BE2C (cell line): ENCODE measurements at regions not wholly inside any gene's neighbourhood (a gene's known extent, or its start where the extent isn't known, plus 50 kb on each side); places are given as distances from the start of the nearest gene placed in this dataset.

ENCODE experiments used
- DNase-seq: peaks from one replicate; pipeline ENCODE4 v3.0.0-alpha.2; 2020
- H3K27me3 ChIP-seq: fragments of 250-450 bp; sonication (Bioruptor Pico); 2 replicates; pipeline ENCODE4 v1.5.1; 2020; ENCODE audit warnings: mild to moderate bottlenecking
- H3K36me3 ChIP-seq: fragments of 250-450 bp; sonication (Bioruptor Pico); 2 replicates; pipeline ENCODE4 v1.5.1; 2020; ENCODE audit warnings: mild to moderate bottlenecking
- H3K4me1 ChIP-seq: fragments of 250-450 bp; sonication (Bioruptor Pico); 2 replicates; pipeline ENCODE4 v1.5.1; 2020
- H3K4me3 ChIP-seq: 2 replicates; pipeline ENCODE4 v1.5.1; 2011; ENCODE audit warnings: low read depth, low read length
- H3K9me3 ChIP-seq: fragments of 250-450 bp; sonication (Bioruptor Pico); 2 replicates; pipeline ENCODE4 v1.5.1; 2020
- TF ChIP-seq, protein P1 (sequence below): IDR thresholded peaks from 2 replicates; pipeline ENCODE4 v1.5.1; 2012; ENCODE audit warnings: mild to moderate bottlenecking, low read depth, low read length

DNA sequence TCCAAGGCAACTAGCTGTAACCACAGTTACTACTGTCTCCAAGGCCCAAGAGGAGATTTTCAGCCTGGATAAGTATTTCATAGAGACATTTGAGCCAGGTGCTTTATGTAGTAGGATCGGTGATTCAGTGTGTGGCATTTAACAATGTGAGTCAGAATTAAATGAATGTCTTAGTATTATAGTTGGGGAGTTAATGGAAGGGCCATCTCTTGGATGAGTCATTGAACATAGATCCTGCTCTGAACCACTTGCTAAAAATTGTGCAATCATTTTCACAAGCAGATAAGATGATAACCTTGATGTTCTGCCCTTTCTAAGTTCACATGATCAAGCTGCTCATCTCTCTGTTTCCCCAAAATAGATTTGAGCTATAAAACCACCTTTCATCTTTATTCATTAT lies 668.9 kb upstream of the CITED2 start:
- H3K36me3 ChIP-seq, result no peaks in the 10 kb centered on the region
- no peaks in the 10 kb centered on the region for H3K9me3 ChIP-seq
- peaks cover 12% of the 10 kb centered on the region for H3K4me1 ChIP-seq
- H3K4me3 ChIP-seq, result no peak overlapping the region
- H3K27me3 ChIP-seq, result no peaks in the 10 kb centered on the region
- TF ChIP-seq, protein P1, sequence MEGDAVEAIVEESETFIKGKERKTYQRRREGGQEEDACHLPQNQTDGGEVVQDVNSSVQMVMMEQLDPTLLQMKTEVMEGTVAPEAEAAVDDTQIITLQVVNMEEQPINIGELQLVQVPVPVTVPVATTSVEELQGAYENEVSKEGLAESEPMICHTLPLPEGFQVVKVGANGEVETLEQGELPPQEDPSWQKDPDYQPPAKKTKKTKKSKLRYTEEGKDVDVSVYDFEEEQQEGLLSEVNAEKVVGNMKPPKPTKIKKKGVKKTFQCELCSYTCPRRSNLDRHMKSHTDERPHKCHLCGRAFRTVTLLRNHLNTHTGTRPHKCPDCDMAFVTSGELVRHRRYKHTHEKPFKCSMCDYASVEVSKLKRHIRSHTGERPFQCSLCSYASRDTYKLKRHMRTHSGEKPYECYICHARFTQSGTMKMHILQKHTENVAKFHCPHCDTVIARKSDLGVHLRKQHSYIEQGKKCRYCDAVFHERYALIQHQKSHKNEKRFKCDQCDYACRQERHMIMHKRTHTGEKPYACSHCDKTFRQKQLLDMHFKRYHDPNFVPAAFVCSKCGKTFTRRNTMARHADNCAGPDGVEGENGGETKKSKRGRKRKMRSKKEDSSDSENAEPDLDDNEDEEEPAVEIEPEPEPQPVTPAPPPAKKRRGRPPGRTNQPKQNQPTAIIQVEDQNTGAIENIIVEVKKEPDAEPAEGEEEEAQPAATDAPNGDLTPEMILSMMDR, result no peak
- no peak for DNase-seq

DNA sequence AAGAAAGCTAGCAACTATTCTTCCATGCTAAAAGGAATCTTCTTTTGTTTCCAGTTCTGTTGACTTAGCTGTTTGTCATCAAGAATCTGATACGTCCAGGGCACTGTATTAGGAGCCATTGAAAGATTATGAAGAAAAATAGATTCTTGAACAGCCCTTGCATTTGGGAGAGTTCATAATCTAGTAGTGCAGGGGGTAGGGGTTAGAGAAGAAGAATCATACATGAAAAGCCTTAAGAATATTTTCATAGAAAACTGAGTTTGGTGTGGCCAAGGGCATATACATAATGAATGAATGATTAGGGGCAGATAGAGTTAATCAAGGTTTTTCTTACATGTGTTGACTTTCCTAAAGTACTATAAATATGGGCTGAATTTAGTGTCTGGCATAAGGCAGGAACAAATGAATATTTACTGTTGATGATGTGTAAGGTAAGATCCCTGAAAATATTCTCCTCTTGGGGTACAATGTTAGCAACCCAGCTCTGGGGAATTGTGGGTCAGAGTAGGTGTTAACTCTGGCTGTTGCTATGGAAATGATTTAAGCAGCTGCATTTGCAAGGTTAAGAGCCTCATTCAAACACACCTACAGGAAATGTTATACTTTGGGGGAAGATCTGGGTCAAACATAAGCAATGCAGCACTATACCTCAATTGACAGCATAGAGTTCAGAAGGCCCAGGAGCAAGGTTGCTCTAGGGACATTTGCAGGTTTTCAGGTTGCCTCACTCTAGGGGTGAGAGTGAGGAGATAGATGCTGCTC lies 667.3 kb upstream of the CITED2 start:
- TF ChIP-seq, protein P1, result no peak
- Histone ChIP-seq H3K9me3 (no peaks in the 10 kb centered on the region), H3K27me3 (no peaks in the 10 kb centered on the region), H3K36me3 (no peaks in the 10 kb centered on the region), H3K4me3 (no peak overlapping the region), H3K4me1 (peaks cover 12% of the 10 kb centered on the region)
- DNase-seq, result no peak

- no peaks in the 10 kb centered on the region for H3K9me3 ChIP-seq
- TF ChIP-seq, protein P1, result no peak
- no peaks in the 10 kb centered on the region for H3K36me3 ChIP-seq
- no peaks in the 10 kb centered on the region for H3K27me3 ChIP-seq
- no peak overlapping the region for H3K4me3 ChIP-seq
- H3K4me1 ChIP-seq, result peaks cover 10% of the 10 kb centered on the region
- DNase-seq, result no peak
Measured at GRCh38 chr6:140041056-140041455, 666.6 kb upstream of the CITED2 start.

DNA sequence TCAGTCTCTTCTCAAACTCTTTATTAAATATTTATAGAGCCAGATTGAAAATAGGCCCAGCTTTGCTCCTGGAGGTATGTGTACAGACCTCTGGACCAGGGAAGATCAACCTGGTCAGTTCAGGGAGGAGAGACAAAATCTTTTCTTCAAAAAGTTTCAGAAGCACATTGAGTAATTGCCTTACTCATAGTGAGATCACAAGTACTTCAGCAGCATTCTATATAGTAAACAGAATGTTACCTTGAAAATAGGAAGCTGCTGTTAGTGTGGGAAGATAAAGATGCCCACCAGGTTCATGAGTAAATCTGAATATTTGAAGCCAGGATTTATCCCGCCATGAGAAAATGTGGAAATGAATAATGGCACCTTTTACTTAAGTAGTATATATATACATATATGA lies 665.9 kb upstream of the CITED2 start:
- DNase-seq, result no peak
- Histone ChIP-seq H3K36me3 (no peaks in the 10 kb centered on the region), H3K27me3 (no peaks in the 10 kb centered on the region), H3K4me3 (no peak overlapping the region), H3K4me1 (peaks cover 4% of the 10 kb centered on the region), H3K9me3 (no peaks in the 10 kb centered on the region)
- TF ChIP-seq, protein P1, result no peak

DNA sequence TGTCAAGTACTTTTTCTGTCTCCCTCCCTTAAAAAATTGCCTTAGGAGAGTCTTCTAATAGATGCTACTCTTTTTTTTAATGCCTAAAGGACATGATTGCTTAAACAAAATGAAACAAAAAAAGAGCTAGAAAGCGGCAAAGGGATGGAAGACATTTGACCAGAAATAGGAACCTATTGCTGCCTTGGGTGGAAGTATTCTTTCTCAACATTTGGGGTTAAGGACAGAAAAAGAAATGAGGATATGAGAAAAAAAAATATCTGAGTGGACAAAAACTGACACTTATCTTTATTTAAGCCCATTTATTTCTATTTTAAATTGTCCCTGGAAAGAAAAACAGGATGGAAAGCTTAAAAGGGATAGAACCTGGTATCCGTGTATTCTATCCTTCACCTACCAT lies 664.9 kb upstream of the CITED2 start:
- TF ChIP-seq, protein P1, result no peak
- Histone ChIP-seq H3K4me3 (no peak overlapping the region), H3K27me3 (no peaks in the 10 kb centered on the region), H3K36me3 (no peaks in the 10 kb centered on the region), H3K9me3 (no peaks in the 10 kb centered on the region), H3K4me1 (no peaks in the 10 kb centered on the region; the same call in 1 of the 2 replicates)
- no peak for DNase-seq

DNA sequence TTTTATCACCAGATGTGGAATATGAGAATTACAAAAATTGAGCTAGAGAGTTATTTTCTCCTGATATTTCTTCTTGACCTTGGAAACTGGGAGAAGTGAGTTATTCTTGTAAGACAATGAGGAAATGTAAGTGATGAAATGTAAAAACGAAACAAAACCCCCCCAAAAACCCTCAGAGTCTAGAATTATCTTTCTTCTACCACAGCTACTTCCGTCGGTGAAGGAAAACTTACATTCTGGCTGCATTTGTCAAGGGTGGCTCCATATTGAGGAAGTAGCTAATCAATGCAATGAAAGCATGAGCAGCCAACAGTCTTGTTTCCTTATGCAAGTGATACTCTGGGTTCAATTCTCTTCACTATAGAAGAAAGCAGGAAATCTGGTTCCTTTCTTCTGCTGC lies 661.7 kb upstream of the CITED2 start:
- Histone ChIP-seq H3K4me1 (no peaks in the 10 kb centered on the region), H3K4me3 (no peak overlapping the region), H3K27me3 (no peaks in the 10 kb centered on the region), H3K36me3 (no peaks in the 10 kb centered on the region), H3K9me3 (no peaks in the 10 kb centered on the region)
- DNase-seq, result no peak
- TF ChIP-seq, protein P1, result no peak
